ENCODE measurements at regions not wholly inside any gene's neighbourhood (a gene's known extent, or its start where the extent isn't known, plus 50 kb on each side); places are given as distances from the start of the nearest gene placed in this dataset.

- TF ChIP-seq POLR2A (IDR thresholded peaks at IDR 0.05; ENCODE audit: low read depth, low read length) = no peak
- TF ChIP-seq POLR2AphosphoS5 (IDR thresholded peaks at IDR 0.05; ENCODE audit: low read depth, low read length) = no peak
Observed at GRCh38 chr3:15926871-15927270, 129.1 kb upstream of the ANKRD28 start.
